T-helper 1 cell treated with Interleukin-12 subunit alpha and Interleukin-12 subunit beta and Interleukin-4 antibody, amounts not matched to agents 30 ng/mL and 1 ng/mL, for 36 hours (primary cell): ENCODE measurements at regions not wholly inside any gene's neighbourhood (a gene's known extent, or its start where the extent isn't known, plus 50 kb on each side); places are given as distances from the start of the nearest gene placed in this dataset.

Experiments used
- intact Hi-C: fragments of 100-400 bp; cut with micrococcal nuclease; formaldehyde crosslinking; loops from one replicate; pipeline ENCODE4 v1.15.1; 2024

- intact Hi-C loops: no loop called here
Measured at GRCh38 chr21:35254006-35254764, 205.1 kb upstream of the RUNX1 start.

DNA sequence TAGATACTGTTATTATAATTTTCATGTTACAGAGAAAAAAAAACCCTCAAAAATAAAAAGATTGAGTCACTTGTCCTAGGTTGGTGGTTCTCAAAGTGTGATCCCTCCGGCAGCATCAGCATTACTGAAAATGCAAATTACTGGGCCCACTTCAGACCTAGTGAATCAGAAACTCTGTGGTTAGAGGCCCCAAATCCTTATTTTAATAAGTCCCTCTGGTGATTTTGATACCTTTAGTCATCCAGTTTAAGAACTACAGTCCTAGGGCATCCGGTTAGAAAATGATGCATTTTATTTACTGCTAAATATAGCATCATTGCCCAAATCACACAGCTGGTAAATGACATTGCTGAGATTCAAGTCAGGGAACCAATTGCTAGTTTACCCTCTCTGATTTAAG, 203.7 kb upstream of the RUNX1 start:
- intact Hi-C loops: no loop called here

- intact Hi-C loops: no loop called here
Measured at GRCh38 chr21:35249636-35250035, 200.5 kb upstream of the RUNX1 start.

- intact Hi-C loops: no loop called here
Measured at GRCh38 chr21:35245879-35246278, 196.8 kb upstream of the RUNX1 start.

GRCh38 chr21:35244514-35244913, 195.4 kb upstream of the RUNX1 start:
- intact Hi-C loops: no loop called here

DNA sequence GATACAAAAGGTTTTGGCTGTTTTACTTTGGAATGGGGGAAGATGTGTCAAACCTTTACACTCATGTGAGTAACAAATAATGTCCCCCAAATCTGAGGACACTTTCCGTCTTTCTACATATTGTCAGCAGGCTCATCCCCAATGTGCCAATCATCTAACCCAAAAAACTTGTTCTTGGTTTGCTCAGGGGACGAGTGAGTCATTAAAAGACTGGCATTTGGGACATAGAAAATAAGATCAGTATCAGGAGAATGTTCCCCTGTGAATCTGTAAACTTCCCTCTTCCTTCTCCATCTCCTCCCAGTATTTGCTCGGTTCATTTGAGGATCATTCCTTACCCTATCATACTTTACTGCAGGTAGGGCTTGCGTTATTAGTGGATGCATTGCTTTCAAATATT, 194.1 kb upstream of the RUNX1 start:
- intact Hi-C loops: no loop called here

- intact Hi-C loops: no loop called here
Measured at GRCh38 chr21:35239811-35240219, 190.7 kb upstream of the RUNX1 start.

DNA sequence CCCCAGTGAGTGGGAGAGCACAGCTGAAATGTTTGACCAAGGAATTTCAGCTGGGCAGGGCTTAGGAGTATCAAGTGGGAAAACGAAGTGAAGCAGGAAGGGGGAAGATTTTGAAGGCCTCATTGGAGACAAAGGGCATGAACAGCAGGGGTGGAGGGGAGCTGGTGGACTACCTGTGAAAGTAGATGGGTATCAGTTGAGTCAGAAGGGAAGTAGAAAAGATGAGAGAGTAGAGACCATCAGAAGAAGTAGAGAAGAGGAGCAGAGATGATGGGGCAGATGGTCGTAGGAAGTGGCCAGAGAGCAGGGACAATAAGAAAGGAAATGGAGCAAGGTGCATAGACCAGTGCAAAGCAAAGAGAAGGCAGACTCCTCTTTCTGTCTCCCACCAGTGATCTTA, 189.0 kb upstream of the RUNX1 start:
- intact Hi-C loops: no loop called here

DNA sequence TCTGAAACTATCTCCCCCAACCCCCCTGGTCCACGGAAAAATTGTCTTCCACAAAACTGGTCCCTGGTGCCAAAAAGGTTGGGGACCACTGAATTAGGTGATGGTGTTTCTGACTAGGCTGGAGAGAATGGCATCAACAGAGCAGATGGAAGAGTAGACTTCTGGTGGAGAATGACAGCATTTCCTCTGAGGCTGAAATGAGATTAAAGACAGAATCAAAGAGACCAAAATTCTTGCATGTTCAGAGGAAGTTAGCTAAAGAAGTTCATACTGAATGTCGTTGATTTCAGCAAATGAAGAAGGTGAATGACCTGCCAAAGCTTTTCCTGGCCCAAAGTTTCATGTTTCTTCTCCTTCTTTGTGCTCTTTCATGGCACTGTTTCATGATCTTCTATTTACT, 188.2 kb upstream of the RUNX1 start:
- intact Hi-C loops: no loop called here

DNA sequence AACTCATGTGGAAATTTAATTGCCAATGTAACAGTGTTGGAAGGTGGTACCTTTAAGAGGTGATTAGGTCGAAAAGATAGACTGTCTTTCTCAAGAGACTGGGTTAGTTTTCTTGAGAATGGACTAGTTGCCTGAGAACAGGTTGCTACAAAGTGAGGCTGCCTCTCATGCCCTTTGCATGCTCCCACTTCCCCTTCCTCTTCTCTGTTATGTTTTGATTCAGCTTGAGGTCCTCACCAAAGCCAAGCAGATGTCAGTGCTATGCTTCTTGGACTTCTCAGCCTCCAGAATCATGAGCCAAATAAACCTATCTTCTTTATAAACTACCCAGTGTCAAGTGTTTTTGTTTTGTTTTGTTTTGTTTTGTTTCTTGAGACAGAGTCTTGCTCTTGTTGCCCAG, 187.0 kb upstream of the RUNX1 start:
- intact Hi-C loops: no loop called here

DNA sequence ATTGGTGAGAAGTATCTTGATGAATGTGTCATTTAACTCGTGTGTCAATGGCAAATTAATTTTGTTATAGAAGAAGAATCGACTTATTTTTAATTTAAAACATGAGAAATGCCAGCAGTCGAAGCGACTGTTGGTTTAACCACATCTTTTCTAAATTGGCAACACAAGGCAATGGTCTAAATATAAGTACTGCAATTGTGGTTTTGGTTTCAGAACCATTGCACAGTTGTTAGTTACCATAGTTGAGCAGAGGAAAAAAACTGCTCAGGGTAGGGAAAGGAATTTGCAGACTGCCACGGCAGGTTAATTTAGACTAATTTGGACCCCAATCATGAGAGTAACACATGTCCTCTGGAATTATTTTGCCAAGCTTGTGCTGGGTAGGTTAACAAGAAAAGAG, 185.6 kb upstream of the RUNX1 start:
- intact Hi-C loops: loop anchor here (5.0 kb wide), 1 partner anchor 487 kb away; no protein-coding TSS in a partner anchor

DNA sequence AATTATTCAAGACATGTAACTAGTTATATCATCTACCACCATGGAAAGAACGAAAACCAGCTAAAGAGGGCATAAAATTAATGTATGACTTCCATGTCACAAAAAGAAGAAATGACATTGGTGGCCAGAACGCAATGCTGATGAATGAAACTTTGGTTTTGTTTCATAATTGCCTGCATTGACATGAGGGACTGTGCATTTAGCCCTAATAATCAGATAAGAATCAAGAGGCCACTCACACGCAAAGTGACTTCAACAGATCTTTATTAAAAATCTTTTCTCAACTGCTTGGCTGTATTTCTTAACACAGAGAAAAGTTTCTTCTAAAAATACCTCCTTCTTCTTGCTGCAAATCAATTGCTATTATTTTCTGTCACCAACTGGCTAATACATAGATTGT, 184.7 kb upstream of the RUNX1 start:
- intact Hi-C loops: loop anchor here (5.0 kb wide), 1 partner anchor 486 kb away; no protein-coding TSS in a partner anchor

GRCh38 chr21:35232545-35233176, 183.6 kb upstream of the RUNX1 start:
- intact Hi-C loops: loop anchor here (5.0 kb wide), 1 partner anchor 485 kb away; no protein-coding TSS in a partner anchor

DNA sequence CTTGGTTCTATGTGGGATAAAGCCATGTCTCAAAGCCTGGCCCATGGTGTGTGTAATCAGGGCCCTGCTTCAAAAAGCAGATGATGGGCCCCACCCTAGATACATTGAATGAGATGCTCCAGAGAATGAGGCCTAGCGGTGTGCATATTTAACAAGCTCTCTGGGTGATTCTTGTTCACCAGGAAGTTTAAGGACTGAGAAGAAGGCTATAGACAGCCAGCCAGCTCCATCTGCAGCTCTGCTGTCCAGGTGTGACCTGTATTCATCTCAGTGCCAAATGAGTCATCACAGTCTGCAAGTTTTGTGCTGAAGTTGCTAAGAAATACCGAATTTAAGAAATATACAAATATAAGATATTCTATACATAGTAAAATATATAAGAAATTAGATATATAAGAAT, 182.0 kb upstream of the RUNX1 start:
- intact Hi-C loops: loop anchor here (5.0 kb wide), 1 partner anchor 484 kb away; no protein-coding TSS in a partner anchor

DNA sequence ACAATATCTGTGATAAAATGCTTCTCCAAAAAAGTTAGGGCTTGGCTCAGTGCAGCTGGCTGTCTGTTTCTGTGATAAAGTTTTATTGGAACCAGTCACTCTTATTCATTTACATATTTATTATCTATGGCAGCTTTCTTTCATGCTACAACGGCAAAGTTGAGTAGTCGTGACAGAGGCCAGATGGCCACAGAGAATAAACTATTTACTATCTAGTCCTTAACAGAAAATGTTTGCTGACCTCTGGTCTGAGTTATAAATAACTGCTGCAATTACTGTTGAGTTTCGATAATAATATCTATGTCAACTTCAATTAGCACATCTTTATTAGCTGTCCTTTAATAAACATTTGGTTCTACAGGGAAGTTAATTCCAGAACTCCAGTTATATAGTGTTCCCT, 180.2 kb upstream of the RUNX1 start:
- intact Hi-C loops: loop anchor here (5.0 to 10.0 kb wide), 2 partner anchors 242 to 886 kb away; no protein-coding TSS in a partner anchor

DNA sequence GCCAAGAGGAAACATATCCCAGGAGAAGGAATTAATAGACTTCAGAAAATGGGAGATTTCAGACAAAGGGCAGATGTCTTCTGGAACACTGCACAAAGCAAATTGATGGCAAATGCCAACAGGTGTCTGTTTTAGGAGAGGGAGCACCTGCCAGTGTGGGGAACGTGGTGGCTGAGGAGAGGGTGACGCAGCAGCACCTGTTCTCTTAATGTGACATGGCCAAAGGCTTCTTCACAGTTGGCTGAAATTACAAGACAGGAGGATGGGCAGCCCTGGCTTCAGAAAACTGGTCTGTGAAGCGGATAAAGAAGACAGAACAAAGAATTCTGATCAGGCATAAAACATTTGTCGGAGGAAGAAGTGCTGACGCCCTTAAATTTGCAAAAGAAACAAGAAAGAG, 178.7 kb upstream of the RUNX1 start:
- intact Hi-C loops: loop anchor here (1.0 to 10.0 kb wide), 5 partner anchors 173 to 887 kb away; no protein-coding TSS in a partner anchor

DNA sequence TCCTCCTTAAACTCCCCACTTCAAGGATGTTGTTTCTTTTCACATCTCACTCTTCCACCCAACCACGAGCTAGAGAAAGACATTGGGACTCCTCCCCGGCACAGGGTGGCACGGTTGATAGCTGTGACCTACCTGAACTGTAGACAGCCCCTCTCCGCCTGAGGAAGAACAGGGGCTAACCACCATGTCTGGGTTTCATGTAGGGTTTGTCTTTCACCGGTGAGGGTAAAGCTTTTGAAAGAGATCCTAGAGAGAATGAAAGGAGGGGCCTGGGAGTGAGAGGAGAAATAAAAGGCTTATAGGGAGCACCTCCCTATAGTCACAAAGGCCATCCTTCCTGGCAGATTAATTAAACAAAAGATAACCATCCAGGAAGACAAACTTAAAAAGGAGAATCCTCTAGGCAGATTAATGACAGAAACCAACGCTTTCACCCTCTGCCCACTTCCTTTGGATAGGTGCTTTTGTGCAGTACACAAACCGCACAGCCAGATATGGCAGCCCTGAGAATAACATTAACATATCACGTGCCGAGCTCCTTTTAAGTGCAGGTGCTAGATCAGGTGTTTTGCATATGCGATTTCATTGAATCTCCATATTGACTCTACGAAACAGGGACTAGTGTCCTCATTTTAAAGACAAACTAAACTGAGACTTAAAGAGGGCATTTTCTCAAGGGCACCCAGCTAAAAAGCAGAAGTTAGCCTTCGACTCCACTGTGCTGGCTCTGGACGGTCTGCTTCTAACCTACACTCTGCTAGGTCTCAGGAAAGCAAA, 178.1 kb upstream of the RUNX1 start:
- intact Hi-C loops: loop anchor here (1.0 to 10.0 kb wide), 5 partner anchors 173 to 888 kb away; no protein-coding TSS in a partner anchor

DNA sequence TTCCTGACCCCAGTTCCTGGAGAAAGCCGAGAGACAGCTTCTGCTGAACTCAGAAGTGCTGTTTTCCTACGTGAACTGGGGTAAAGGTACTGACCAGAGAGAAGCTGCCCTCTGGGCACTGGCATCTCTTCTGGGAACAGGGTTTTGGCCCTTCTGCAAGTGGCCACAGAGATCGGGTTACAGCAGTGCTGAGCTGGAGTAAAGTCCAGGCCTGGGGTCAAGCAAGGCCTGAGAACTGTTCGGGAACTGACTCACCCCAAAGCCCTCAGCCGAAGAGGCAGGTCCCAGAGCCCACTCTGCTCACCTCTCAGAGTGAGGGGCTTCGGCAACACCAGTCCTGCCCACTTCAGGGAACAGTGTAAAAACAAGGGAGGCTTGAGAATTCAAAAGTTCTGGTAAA, 177.2 kb upstream of the RUNX1 start:
- intact Hi-C loops: loop anchor here (5.0 to 10.0 kb wide), 2 partner anchors 239 to 888 kb away; no protein-coding TSS in a partner anchor

DNA sequence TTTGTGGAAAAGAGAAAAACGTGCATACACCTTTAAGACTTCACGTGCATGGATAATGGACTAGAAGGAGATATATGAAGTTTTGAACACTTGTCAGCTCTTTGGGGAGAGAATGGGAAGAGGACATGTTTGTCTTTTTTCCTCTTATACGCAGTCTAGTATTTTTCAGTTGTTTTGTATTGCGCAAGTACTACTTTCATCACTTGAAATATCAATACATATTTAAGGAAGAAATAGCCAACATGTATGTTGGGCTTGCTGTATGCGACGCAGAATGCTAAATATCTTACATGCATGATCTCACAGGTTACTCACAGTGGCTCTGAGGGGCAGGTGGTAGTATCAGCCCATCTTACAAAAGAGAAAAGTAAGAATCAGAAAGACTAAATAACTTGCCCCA, 176.5 kb upstream of the RUNX1 start:
- intact Hi-C loops: loop anchor here (5.0 to 10.0 kb wide), 2 partner anchors 238 to 889 kb away; no protein-coding TSS in a partner anchor

GRCh38 chr21:35223480-35224156, 174.5 kb upstream of the RUNX1 start:
- intact Hi-C loops: loop anchor here (2.0 to 10.0 kb wide), 3 partner anchors 51 to 891 kb away; no protein-coding TSS in a partner anchor

GRCh38 chr21:35222541-35222941, 173.4 kb upstream of the RUNX1 start:
- intact Hi-C loops: loop anchor here (1.0 to 10.0 kb wide), 4 partner anchors 50 to 892 kb away; no protein-coding TSS in a partner anchor
